ENCODE measurements at regions not wholly inside any gene's neighbourhood (a gene's known extent, or its start where the extent isn't known, plus 50 kb on each side); places are given as distances from the start of the nearest gene placed in this dataset.

GRCh38 chr5:8767111-8767510 lies 778.8 kb downstream of the SEMA5A start:
- TF ChIP-seq POLR2A (IDR thresholded peaks at IDR 0.05) (no peak), CTCF (IDR thresholded peaks at IDR 0.05) (no peak)
- Histone ChIP-seq H3K4me1 (replicated peaks in 1 of 2) (no peaks in the 10 kb centered on the region), H3K27me3 (no peaks in the 10 kb centered on the region), H3K9me3 (replicated peaks in 1 of 3) (no peaks in the 10 kb centered on the region), H3K36me3 (replicated peaks in 1 of 2) (no peaks in the 10 kb centered on the region), H3K27ac (no peak overlapping the region), H3K4me3 (no peak overlapping the region)
- 65 to 83% (median 76%) methylated on average over 3 of the region's 3 CpGs for WGBS, 4 donors
- no peak for DNase-seq
- intact Hi-C loops (cut with DNase I) = no loop called here

- TF ChIP-seq CTCF (IDR thresholded peaks at IDR 0.05) (no peak), POLR2A (IDR thresholded peaks at IDR 0.05) (no peak)
- WGBS, 4 donors = 33 to 63% (median 59%) methylated on average over 3 of the region's 3 CpGs
- Histone ChIP-seq H3K4me3 (no peak overlapping the region), H3K27ac (no peak overlapping the region), H3K9me3 (replicated peaks in 1 of 3) (no peaks in the 10 kb centered on the region), H3K4me1 (replicated peaks in 1 of 2) (no peaks in the 10 kb centered on the region), H3K27me3 (no peaks in the 10 kb centered on the region), H3K36me3 (replicated peaks in 1 of 2) (no peaks in the 10 kb centered on the region)
- DNase-seq = no peak
- intact Hi-C loops (cut with DNase I) = no loop called here
Measured at GRCh38 chr5:8767746-8768145, 778.1 kb downstream of the SEMA5A start.

- no peaks in the 10 kb centered on the region for H3K27me3 ChIP-seq
- intact Hi-C loops (cut with DNase I) = no loop called here
- no peaks in the 10 kb centered on the region for H3K36me3 ChIP-seq (replicated peaks in 1 of 2)
- H3K27ac ChIP-seq = no peak overlapping the region
- H3K4me1 ChIP-seq (replicated peaks in 1 of 2) = no peaks in the 10 kb centered on the region
- H3K9me3 ChIP-seq (replicated peaks in 1 of 3) = no peaks in the 10 kb centered on the region
- no peak for TF ChIP-seq POLR2A (IDR thresholded peaks at IDR 0.05)
- TF ChIP-seq CTCF (IDR thresholded peaks at IDR 0.05) = no peak
- no peak for DNase-seq
- H3K4me3 ChIP-seq = no peak overlapping the region
- WGBS, 4 donors = 71 to 85% (median 84%) methylated on average over 3 of the region's 3 CpGs
Measured at GRCh38 chr5:8769631-8770030, 776.2 kb downstream of the SEMA5A start.

GRCh38 chr5:8770431-8770830 lies 775.4 kb downstream of the SEMA5A start:
- 51 to 69% (median 64%) methylated on average over 3 of the region's 3 CpGs for WGBS, 4 donors
- Histone ChIP-seq H3K36me3 (replicated peaks in 1 of 2) (no peaks in the 10 kb centered on the region), H3K4me3 (no peak overlapping the region), H3K4me1 (replicated peaks in 1 of 2) (no peaks in the 10 kb centered on the region), H3K27me3 (no peaks in the 10 kb centered on the region), H3K27ac (no peak overlapping the region), H3K9me3 (replicated peaks in 1 of 3) (no peaks in the 10 kb centered on the region)
- intact Hi-C loops (cut with DNase I) = no loop called here
- TF ChIP-seq CTCF (IDR thresholded peaks at IDR 0.05) (no peak), POLR2A (IDR thresholded peaks at IDR 0.05) (no peak)
- DNase-seq = no peak
